Endodermal cell (in vitro differentiated cells): ENCODE measurements at regions not wholly inside any gene's neighbourhood (a gene's known extent, or its start where the extent isn't known, plus 50 kb on each side); places are given as distances from the start of the nearest gene placed in this dataset.

Source experiments
- DNase-seq: peaks from one replicate; pipeline ENCODE4 v3.0.0-alpha.2; 2017
- H3K27ac ChIP-seq: 2 replicates; pipeline ENCODE4 v1.5.1; 2013; ENCODE audit warnings: mild to moderate bottlenecking, low read depth, low read length, moderate library complexity
- H3K27me3 ChIP-seq: 2 replicates; pipeline ENCODE4 v1.6.1; 2013; ENCODE audit warnings: mild to moderate bottlenecking, low read length, moderate library complexity; ENCODE audit not compliant: insufficient read depth, control insufficient read depth, poor library complexity, severe bottlenecking
- H3K36me3 ChIP-seq: 2 replicates; pipeline ENCODE4 v1.7.0; 2013; ENCODE audit warnings: mild to moderate bottlenecking, low read length, moderate library complexity; ENCODE audit not compliant: control insufficient read depth, insufficient read depth
- H3K4me1 ChIP-seq: one replicate; pipeline ENCODE4 v1.7.0; 2013; ENCODE audit warnings: low read length; ENCODE audit not compliant: control insufficient read depth, insufficient read depth
- H3K4me3 ChIP-seq: 2 replicates; pipeline ENCODE4 v1.5.1; 2013; ENCODE audit warnings: mild to moderate bottlenecking, low read length, moderate library complexity
- H3K9ac ChIP-seq: 2 replicates; pipeline ENCODE4 v1.6.1; 2013; ENCODE audit warnings: mild to moderate bottlenecking, low read length, moderate library complexity; ENCODE audit not compliant: poor library complexity, severe bottlenecking; ENCODE audit errors: extremely low read depth
- H3K9me3 ChIP-seq: 2 replicates; pipeline ENCODE4 v1.6.1; 2013; ENCODE audit warnings: mild to moderate bottlenecking, low read length, moderate library complexity; ENCODE audit not compliant: control insufficient read depth
- H3K27ac Mint-ChIP-seq: 2 replicates; pipeline ENCODE4 v1.8.0; 2020; ENCODE audit warnings: mixed read lengths
- H3K27me3 Mint-ChIP-seq: 2 replicates; pipeline ENCODE4 v1.8.0; 2021; ENCODE audit warnings: mild to moderate bottlenecking, mixed read lengths; ENCODE audit not compliant: insufficient read depth
- H3K36me3 Mint-ChIP-seq: 2 replicates; pipeline ENCODE4 v1.8.0; 2020; ENCODE audit warnings: low read depth, mixed read lengths
- H3K4me1 Mint-ChIP-seq: 2 replicates; pipeline ENCODE4 v1.8.0; 2020; ENCODE audit warnings: mixed read lengths
- H3K4me3 Mint-ChIP-seq: 2 replicates; pipeline ENCODE4 v1.8.0; 2020; ENCODE audit warnings: mild to moderate bottlenecking, moderate library complexity, mixed read lengths
- H3K9me3 Mint-ChIP-seq: 2 replicates; pipeline ENCODE4 v1.8.0; 2020; ENCODE audit warnings: mild to moderate bottlenecking, mixed read lengths
- CTCF ChIP-seq: fragments of 200-600 bp; sonication (generic); conservative IDR thresholded peaks from 2 replicates; pipeline ENCODE4 v1.5.0; 2021; ENCODE audit warnings: antibody characterized with exemption, mild to moderate bottlenecking
- WGBS, 2 experiments: methylation state at CpG; one replicate each; pipeline versions ENCODE4 v1.1.5 to v1.1.7; 2013; ENCODE audit warnings: missing lambda C conversion rate in 2 of 2, mixed read lengths in 1 of 2; ENCODE audit not compliant: insufficient coverage in 1 of 2, insufficient read length in 1 of 2; 5-methylcytosine and 5-hydroxymethylcytosine counted together

GRCh38 chr10:29734962-29735627 is 100.3 kb upstream of the SVIL start:
- no peak for TF ChIP-seq CTCF
- Mint-ChIP-seq H3K36me3 (no peaks in the 10 kb centered on the region), H3K4me1 (peaks cover 16% of the 10 kb centered on the region), H3K27ac (no peak overlapping the region), H3K27me3 (peaks cover 31% of the 10 kb centered on the region), H3K9me3 (no peaks in the 10 kb centered on the region), H3K4me3 (peak overlapping the region; percentile 66)
- Histone ChIP-seq H3K9me3 (peaks cover 3% of the 10 kb centered on the region), H3K4me1 (peaks cover 8% of the 10 kb centered on the region), H3K9ac (peak overlapping the region; percentile 41), H3K27me3 (no peaks in the 10 kb centered on the region), H3K36me3 (peaks cover 6% of the 10 kb centered on the region), H3K4me3 (peak overlapping the region; percentile 89), H3K27ac (no peak overlapping the region)
- DNase-seq, result peak; percentile 81
- WGBS, 2 experiments, result 0% methylated on average over 44 to 77 of the region's 77 CpGs

- Mint-ChIP-seq H3K9me3 (no peaks in the 10 kb centered on the region), H3K4me3 (peak overlapping the region; percentile 66), H3K27ac (no peak overlapping the region), H3K27me3 (peaks cover 30% of the 10 kb centered on the region), H3K4me1 (peaks cover 16% of the 10 kb centered on the region), H3K36me3 (no peaks in the 10 kb centered on the region)
- peak; percentile 51 for DNase-seq
- H3K4me3 ChIP-seq, result peak overlapping the region; percentile 89
- H3K27me3 ChIP-seq, result no peaks in the 10 kb centered on the region
- H3K36me3 ChIP-seq, result peaks cover 7% of the 10 kb centered on the region
- H3K4me1 ChIP-seq, result peaks cover 8% of the 10 kb centered on the region
- WGBS, 2 experiments, result 17 to 22% methylated on average over 10 of the region's 10 CpGs
- TF ChIP-seq CTCF, result no peak
- H3K27ac ChIP-seq, result no peak overlapping the region
- peaks cover 4% of the 10 kb centered on the region for H3K9me3 ChIP-seq
- H3K9ac ChIP-seq, result peak overlapping the region; percentile 41
Measured at GRCh38 chr10:29734640-29734961, 99.8 kb upstream of the SVIL start.

- H3K27ac ChIP-seq, result no peak overlapping the region
- peaks cover 4% of the 10 kb centered on the region for H3K9me3 ChIP-seq
- peaks cover 7% of the 10 kb centered on the region for H3K36me3 ChIP-seq
- no peak overlapping the region for H3K9ac ChIP-seq
- no peaks in the 10 kb centered on the region for H3K36me3 Mint-ChIP-seq
- no peak for TF ChIP-seq CTCF
- H3K4me1 ChIP-seq, result peaks cover 8% of the 10 kb centered on the region
- 82 to 88% methylated on average over 5 to 6 of the region's 6 CpGs for WGBS, 2 experiments
- no peaks in the 10 kb centered on the region for H3K9me3 Mint-ChIP-seq
- peaks cover 27% of the 10 kb centered on the region for H3K27me3 Mint-ChIP-seq
- no peak for DNase-seq
- no peak overlapping the region for H3K4me3 Mint-ChIP-seq
- peaks cover 21% of the 10 kb centered on the region for H3K4me1 Mint-ChIP-seq
- no peak overlapping the region for H3K27ac Mint-ChIP-seq
- no peak overlapping the region for H3K4me3 ChIP-seq
- no peaks in the 10 kb centered on the region for H3K27me3 ChIP-seq
Measured at GRCh38 chr10:29733323-29733722, 98.6 kb upstream of the SVIL start.
